ENCODE measurements at regions not wholly inside any gene's neighbourhood (a gene's known extent, or its start where the extent isn't known, plus 50 kb on each side); places are given as distances from the start of the nearest gene placed in this dataset.

DNA sequence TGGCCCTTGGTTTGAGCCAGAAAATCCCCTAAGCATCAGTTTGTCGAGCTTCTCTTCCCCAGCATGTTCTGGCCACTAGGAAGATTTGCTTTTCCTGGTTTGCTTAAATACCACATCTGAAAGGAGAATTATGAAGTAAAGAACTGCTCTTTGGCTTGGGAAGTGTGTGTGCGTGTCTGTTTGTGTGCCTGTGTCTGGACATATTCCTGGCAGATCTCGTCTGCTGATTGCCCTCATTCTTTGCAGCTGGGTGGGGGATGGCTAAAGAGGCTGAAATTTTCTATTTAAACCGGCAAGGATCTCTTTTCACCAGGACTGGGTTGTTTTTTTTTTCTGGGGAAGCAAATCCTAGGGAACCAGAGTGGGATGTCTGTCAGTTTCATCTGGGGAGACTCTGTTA, 57.3 kb upstream of the MBOAT2 start:
- TF ChIP-seq, protein P1, sequence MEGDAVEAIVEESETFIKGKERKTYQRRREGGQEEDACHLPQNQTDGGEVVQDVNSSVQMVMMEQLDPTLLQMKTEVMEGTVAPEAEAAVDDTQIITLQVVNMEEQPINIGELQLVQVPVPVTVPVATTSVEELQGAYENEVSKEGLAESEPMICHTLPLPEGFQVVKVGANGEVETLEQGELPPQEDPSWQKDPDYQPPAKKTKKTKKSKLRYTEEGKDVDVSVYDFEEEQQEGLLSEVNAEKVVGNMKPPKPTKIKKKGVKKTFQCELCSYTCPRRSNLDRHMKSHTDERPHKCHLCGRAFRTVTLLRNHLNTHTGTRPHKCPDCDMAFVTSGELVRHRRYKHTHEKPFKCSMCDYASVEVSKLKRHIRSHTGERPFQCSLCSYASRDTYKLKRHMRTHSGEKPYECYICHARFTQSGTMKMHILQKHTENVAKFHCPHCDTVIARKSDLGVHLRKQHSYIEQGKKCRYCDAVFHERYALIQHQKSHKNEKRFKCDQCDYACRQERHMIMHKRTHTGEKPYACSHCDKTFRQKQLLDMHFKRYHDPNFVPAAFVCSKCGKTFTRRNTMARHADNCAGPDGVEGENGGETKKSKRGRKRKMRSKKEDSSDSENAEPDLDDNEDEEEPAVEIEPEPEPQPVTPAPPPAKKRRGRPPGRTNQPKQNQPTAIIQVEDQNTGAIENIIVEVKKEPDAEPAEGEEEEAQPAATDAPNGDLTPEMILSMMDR (IDR thresholded peaks at IDR 0.05; ENCODE audit: low read length): no peak
- TF ChIP-seq EZH2 (IDR thresholded peaks at IDR 0.05; ENCODE audit: borderline replicate concordance, low read length): no peak
